Activated CD4-positive, alpha-beta memory T cell treated with anti-CD3 and anti-CD28 coated beads, Interleukin-2, amount 10 ng/mL, durations not matched to agents 7 days and 5 days (primary cell): ENCODE measurements at regions not wholly inside any gene's neighbourhood (a gene's known extent, or its start where the extent isn't known, plus 50 kb on each side); places are given as distances from the start of the nearest gene placed in this dataset.

Source experiments
- CTCF ChIA-PET: fragments of 350-600 bp; sonication (Branson Sonifier 250); formaldehyde crosslinking; loops from one replicate; lab custom pipeline; 2021; ENCODE audit warnings: antibody characterized with exemption, inconsistent platforms; lab: Charles Lee
- POLR2A ChIA-PET: fragments of 350-600 bp; sonication (Branson Sonifier 250); formaldehyde crosslinking; loops from one replicate; lab custom pipeline; 2021; ENCODE audit warnings: antibody characterized with exemption; lab: Charles Lee
- DNase-seq: peaks from one replicate; pipeline ENCODE4 v3.0.0-alpha.2; 2020
- H3K27ac Mint-ChIP-seq: one replicate; pipeline ENCODE4 v1.8.0; 2021; ENCODE audit warnings: mild to moderate bottlenecking, mixed read lengths
- H3K27me3 Mint-ChIP-seq: one replicate; pipeline ENCODE4 v1.8.0; 2021; ENCODE audit warnings: mixed read lengths
- H3K36me3 Mint-ChIP-seq: one replicate; pipeline ENCODE4 v1.8.0; 2021; ENCODE audit warnings: low read depth, mixed read lengths
- H3K4me1 Mint-ChIP-seq: one replicate; pipeline ENCODE4 v1.8.0; 2021; ENCODE audit warnings: mixed read lengths
- H3K4me3 Mint-ChIP-seq: one replicate; pipeline ENCODE4 v1.8.0; 2021; ENCODE audit warnings: mild to moderate bottlenecking, mixed read lengths
- H3K9me3 Mint-ChIP-seq: one replicate; pipeline ENCODE4 v1.8.0; 2021; ENCODE audit warnings: mixed read lengths

DNA sequence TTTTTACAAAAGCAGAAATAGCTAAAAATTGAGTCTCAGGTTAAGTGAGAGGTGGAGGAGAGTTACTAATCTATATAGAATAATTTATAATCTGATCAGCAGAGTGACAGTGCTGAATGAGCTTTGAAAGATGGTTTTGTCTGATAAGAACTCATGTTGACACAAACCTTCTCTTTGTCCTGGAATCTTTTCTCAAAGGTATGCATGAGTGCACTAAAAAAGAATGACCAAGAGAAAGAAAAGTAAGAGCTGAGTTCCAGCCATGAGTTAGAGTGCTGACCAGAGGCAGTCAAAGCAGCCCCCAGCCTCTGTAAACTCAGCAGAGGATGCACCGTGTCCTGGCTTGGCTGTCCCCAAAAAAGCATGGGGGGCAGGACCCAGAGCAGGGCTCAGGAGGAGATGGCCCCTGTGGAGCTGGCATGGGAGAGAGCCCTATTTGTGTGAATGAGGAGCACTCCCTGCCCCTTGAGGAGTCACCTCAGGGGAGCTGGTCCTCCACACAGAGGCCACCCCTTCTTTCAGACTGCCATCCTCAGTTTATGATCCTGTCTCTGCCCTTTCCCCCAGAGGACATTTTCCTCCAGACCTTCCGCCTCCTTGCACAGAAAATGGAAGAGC lies 129.8 kb downstream of the SEC23A start:
- POLR2A ChIA-PET, result no interaction called here
- no peak overlapping the region for H3K4me3 Mint-ChIP-seq
- H3K4me1 Mint-ChIP-seq, result no peaks in the 10 kb centered on the region
- DNase-seq, result no peak
- H3K27me3 Mint-ChIP-seq, result peaks cover 6% of the 10 kb centered on the region
- no peaks in the 10 kb centered on the region for H3K9me3 Mint-ChIP-seq
- H3K36me3 Mint-ChIP-seq, result no peaks in the 10 kb centered on the region
- no peak overlapping the region for H3K27ac Mint-ChIP-seq
- CTCF ChIA-PET, result no interaction called here

DNA sequence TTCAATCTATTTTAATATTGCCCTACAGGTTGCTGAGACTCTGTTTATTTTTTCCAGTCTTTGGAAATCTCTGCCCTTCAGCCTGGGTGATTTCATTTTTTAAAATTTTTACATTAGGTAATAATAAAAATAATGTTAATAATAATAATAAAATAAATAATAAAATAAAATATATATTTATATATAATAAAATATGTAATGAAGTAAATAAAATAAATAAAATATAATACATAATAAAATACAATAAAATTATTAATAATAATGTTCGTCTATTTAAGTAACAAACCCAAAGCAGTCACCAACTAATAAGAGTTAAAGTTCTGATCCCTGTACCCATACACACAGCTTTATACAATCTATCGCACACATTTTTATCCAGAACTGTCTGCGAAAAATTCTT lies 130.5 kb downstream of the SEC23A start:
- Mint-ChIP-seq H3K36me3 (no peaks in the 10 kb centered on the region), H3K4me3 (no peak overlapping the region), H3K27ac (no peak overlapping the region), H3K9me3 (no peaks in the 10 kb centered on the region), H3K27me3 (no peaks in the 10 kb centered on the region), H3K4me1 (no peaks in the 10 kb centered on the region)
- no peak for DNase-seq
- POLR2A ChIA-PET, result no interaction called here
- CTCF ChIA-PET, result no interaction called here

DNA sequence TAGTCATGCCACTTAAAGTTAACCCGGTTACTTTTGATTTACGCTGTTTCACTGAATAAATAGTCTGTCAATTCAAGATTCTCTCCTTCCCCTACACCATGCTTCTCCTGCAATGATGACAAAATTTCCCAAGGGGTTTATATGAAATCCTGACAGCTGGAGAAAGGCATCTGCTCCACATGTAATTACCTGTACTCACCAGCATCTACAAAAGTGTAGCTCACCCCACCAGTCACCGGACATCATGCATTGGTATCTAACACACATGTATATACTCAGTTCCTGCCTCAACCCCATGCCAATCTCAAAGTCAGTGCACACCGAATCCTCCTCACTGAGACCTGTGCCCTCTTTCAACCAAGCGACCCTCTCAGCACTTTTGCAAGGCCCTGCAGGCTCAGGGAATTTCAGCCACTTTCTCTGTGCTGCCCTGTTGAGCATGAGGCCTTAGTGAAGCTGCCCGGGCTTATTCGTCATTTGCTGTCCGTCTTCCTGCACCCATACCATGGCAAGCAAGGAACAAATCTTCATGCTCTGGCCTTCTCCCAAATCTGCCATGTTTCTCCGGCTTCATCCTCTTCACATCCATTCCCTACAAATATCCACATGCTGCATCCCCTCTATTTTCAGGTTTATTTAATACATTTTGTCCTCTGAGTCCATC lies 131.6 kb downstream of the SEC23A start:
- Mint-ChIP-seq H3K4me3 (no peak overlapping the region), H3K4me1 (no peaks in the 10 kb centered on the region), H3K9me3 (no peaks in the 10 kb centered on the region), H3K36me3 (no peaks in the 10 kb centered on the region), H3K27ac (no peak overlapping the region), H3K27me3 (no peaks in the 10 kb centered on the region)
- ChIA-PET CTCF (no interaction called here), POLR2A (no interaction called here)
- no peak for DNase-seq

GRCh38 chr14:38964630-38965029 lies 138.4 kb downstream of the SEC23A start:
- Mint-ChIP-seq H3K4me1 (no peaks in the 10 kb centered on the region), H3K36me3 (no peaks in the 10 kb centered on the region), H3K27me3 (peaks cover 1% of the 10 kb centered on the region), H3K4me3 (no peak overlapping the region), H3K27ac (no peak overlapping the region), H3K9me3 (no peaks in the 10 kb centered on the region)
- CTCF ChIA-PET, result no interaction called here
- POLR2A ChIA-PET, result no interaction called here
- DNase-seq, result no peak

GRCh38 chr14:38960946-38961531 lies 142.0 kb downstream of the SEC23A start:
- Mint-ChIP-seq H3K4me1 (no peaks in the 10 kb centered on the region), H3K9me3 (no peaks in the 10 kb centered on the region), H3K4me3 (no peak overlapping the region), H3K36me3 (no peaks in the 10 kb centered on the region), H3K27me3 (peaks cover 3% of the 10 kb centered on the region), H3K27ac (no peak overlapping the region)
- ChIA-PET POLR2A (no interaction called here), CTCF (no interaction called here)
- DNase-seq, result no peak

DNA sequence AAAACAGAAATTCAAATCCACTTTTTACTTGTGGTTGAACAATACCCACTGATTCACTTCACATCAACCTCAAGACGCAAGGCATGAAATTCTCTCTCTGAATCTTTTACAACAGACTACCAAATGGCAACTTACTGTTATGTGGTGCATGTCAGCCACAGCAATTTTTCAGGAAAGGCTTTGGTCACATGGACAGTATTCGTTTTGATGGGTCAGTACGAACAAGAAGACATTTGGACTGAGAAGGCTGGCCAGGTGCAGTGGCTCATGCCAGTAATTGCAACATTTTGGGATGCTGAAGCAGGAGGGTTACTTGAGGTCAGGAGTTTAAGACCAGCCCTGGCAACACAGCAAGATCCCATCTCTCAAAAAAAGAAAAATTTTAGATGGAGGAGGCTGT lies 144.0 kb downstream of the SEC23A start:
- no peaks in the 10 kb centered on the region for H3K9me3 Mint-ChIP-seq
- no peak overlapping the region for H3K4me3 Mint-ChIP-seq
- POLR2A ChIA-PET, result no interaction called here
- H3K27ac Mint-ChIP-seq, result no peak overlapping the region
- H3K36me3 Mint-ChIP-seq, result no peaks in the 10 kb centered on the region
- CTCF ChIA-PET, result no interaction called here
- peaks cover 3% of the 10 kb centered on the region for H3K27me3 Mint-ChIP-seq
- DNase-seq, result no peak
- H3K4me1 Mint-ChIP-seq, result no peaks in the 10 kb centered on the region

GRCh38 chr14:38958589-38958988 lies 144.4 kb downstream of the SEC23A start:
- Mint-ChIP-seq H3K4me3 (no peak overlapping the region), H3K36me3 (no peaks in the 10 kb centered on the region), H3K27me3 (peaks cover 3% of the 10 kb centered on the region), H3K4me1 (no peaks in the 10 kb centered on the region), H3K27ac (no peak overlapping the region), H3K9me3 (no peaks in the 10 kb centered on the region)
- DNase-seq, result no peak
- ChIA-PET POLR2A (no interaction called here), CTCF (no interaction called here)

GRCh38 chr14:38951451-38951850 lies 151.6 kb downstream of the SEC23A start:
- POLR2A ChIA-PET, result no interaction called here
- Mint-ChIP-seq H3K9me3 (no peaks in the 10 kb centered on the region), H3K4me1 (no peaks in the 10 kb centered on the region), H3K4me3 (no peak overlapping the region), H3K36me3 (no peaks in the 10 kb centered on the region), H3K27me3 (peaks cover 2% of the 10 kb centered on the region), H3K27ac (no peak overlapping the region)
- CTCF ChIA-PET, result interaction anchor here (1.0 kb wide), 1 partner anchor 64 kb away, joined by 3 read pairs; no protein-coding TSS in a partner anchor
- no peak for DNase-seq

- no peak for DNase-seq
- Mint-ChIP-seq H3K36me3 (no peaks in the 10 kb centered on the region), H3K4me3 (no peak overlapping the region), H3K27me3 (no peaks in the 10 kb centered on the region), H3K9me3 (no peaks in the 10 kb centered on the region), H3K27ac (no peak overlapping the region), H3K4me1 (no peaks in the 10 kb centered on the region)
- ChIA-PET POLR2A (no interaction called here), CTCF (no interaction called here)
Observed at GRCh38 chr14:38950676-38951075, 152.4 kb downstream of the SEC23A start.

DNA sequence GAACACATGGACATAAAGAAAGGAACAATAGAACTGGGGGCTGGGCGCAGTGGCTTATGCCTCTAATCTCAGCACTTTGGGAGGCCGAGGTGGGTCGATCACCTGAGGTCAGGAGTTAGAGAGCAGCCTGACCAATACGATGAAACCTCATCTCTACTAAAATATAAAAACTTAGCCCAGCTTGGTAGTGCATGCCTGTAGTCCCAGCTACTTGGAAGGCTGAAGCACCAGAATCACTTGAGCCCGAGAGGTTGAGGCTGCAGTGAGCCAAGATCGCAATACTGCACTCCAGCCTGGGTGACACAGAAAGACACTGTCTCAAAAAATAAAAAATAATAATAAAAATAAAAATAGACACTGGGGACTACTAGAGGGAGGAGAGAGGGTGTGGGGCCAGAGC lies 154.5 kb downstream of the SEC23A start:
- Mint-ChIP-seq H3K27me3 (no peaks in the 10 kb centered on the region), H3K4me1 (no peaks in the 10 kb centered on the region), H3K4me3 (no peak overlapping the region), H3K36me3 (no peaks in the 10 kb centered on the region), H3K9me3 (no peaks in the 10 kb centered on the region), H3K27ac (no peak overlapping the region)
- no peak for DNase-seq
- ChIA-PET POLR2A (no interaction called here), CTCF (no interaction called here)

DNA sequence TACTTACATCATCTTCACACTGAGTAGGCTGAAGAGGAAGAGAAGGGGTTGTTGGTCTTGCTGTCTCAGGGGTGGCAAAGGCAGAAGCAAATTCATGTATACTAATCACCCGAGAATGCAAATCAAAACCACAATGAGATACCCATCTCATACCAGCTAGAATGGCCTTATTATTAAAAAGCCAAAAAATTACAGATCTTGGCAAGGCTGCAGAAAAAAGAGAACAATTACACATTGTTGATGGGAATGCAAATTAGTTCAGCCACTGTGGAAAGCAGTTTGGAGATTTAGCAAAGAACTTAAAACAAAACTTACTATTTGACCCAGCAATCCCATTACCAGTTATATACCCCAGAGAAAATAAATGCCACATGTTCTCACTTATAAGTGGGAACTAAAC lies 154.9 kb downstream of the SEC23A start:
- H3K36me3 Mint-ChIP-seq, result no peaks in the 10 kb centered on the region
- POLR2A ChIA-PET, result no interaction called here

DNA sequence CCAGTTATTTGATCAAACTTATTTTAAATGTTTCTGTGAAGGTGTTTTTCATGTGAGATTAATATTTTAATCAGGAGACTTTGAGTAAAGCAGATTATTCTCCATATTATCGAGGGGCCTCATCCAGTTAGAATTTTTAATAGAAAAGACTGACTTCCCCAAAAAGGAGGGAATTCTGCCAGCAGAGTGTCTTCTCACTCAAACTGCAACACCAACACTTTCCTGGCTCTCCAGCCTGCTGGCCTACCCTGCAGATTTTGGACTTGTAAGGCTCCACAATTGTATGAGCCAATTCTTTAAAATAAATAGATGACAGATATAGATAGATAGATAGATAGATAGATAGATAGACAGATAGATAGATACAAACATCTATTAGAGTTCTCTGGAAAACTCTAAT lies 155.7 kb downstream of the SEC23A start:
- no peaks in the 10 kb centered on the region for H3K27me3 Mint-ChIP-seq
- no peaks in the 10 kb centered on the region for H3K4me1 Mint-ChIP-seq
- no peak overlapping the region for H3K27ac Mint-ChIP-seq
- H3K9me3 Mint-ChIP-seq, result no peaks in the 10 kb centered on the region
- no peaks in the 10 kb centered on the region for H3K36me3 Mint-ChIP-seq
- DNase-seq, result no peak
- ChIA-PET CTCF (no interaction called here), POLR2A (no interaction called here)
- H3K4me3 Mint-ChIP-seq, result no peak overlapping the region

More for the DNA sequence above, 154.9 kb downstream of the SEC23A start:
- no peaks in the 10 kb centered on the region for H3K9me3 Mint-ChIP-seq
- H3K27ac Mint-ChIP-seq, result no peak overlapping the region
- no peak overlapping the region for H3K4me3 Mint-ChIP-seq
- H3K4me1 Mint-ChIP-seq, result no peaks in the 10 kb centered on the region
- CTCF ChIA-PET, result no interaction called here
- H3K27me3 Mint-ChIP-seq, result no peaks in the 10 kb centered on the region
- no peak for DNase-seq

- no peaks in the 10 kb centered on the region for H3K27me3 Mint-ChIP-seq
- POLR2A ChIA-PET, result no interaction called here
- CTCF ChIA-PET, result no interaction called here
Observed at GRCh38 chr14:38944691-38945090, 158.3 kb downstream of the SEC23A start.

DNA sequence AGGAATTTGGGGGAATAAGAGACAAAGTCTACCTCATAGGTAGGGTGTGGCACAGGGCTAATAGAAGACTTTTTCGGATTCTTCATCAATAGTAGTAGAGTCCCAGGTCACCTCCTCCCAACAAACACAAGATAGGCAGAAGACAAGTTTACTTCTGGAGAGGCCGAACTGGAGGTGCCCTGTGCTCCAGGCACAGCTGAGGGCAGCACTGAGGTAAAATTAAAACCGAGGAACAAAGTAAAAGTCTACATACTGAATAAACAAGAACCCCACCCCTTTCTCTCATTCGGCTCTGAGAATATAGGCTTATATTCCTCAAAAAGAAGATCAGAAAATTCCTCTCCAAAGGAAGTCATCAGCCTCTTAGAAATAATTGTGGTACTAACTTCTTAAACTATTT lies 161.5 kb downstream of the SEC23A start:
- Mint-ChIP-seq H3K27ac (no peak overlapping the region), H3K36me3 (no peaks in the 10 kb centered on the region), H3K4me1 (no peaks in the 10 kb centered on the region), H3K4me3 (no peak overlapping the region), H3K27me3 (no peaks in the 10 kb centered on the region), H3K9me3 (no peaks in the 10 kb centered on the region)
- ChIA-PET CTCF (interaction anchor here (1.2 kb wide), 1 partner anchor 74 kb away, joined by 3 read pairs; no protein-coding TSS in a partner anchor), POLR2A (no interaction called here)
- no peak for DNase-seq

More at GRCh38 chr14:38944691-38945090, 158.3 kb downstream of the SEC23A start:
- H3K36me3 Mint-ChIP-seq, result no peaks in the 10 kb centered on the region
- no peak overlapping the region for H3K4me3 Mint-ChIP-seq
- H3K27ac Mint-ChIP-seq, result no peak overlapping the region
- H3K4me1 Mint-ChIP-seq, result no peaks in the 10 kb centered on the region
- DNase-seq, result no peak
- no peaks in the 10 kb centered on the region for H3K9me3 Mint-ChIP-seq
